ENCODE measurements at regions not wholly inside any gene's neighbourhood (a gene's known extent, or its start where the extent isn't known, plus 50 kb on each side); places are given as distances from the start of the nearest gene placed in this dataset.

DNA sequence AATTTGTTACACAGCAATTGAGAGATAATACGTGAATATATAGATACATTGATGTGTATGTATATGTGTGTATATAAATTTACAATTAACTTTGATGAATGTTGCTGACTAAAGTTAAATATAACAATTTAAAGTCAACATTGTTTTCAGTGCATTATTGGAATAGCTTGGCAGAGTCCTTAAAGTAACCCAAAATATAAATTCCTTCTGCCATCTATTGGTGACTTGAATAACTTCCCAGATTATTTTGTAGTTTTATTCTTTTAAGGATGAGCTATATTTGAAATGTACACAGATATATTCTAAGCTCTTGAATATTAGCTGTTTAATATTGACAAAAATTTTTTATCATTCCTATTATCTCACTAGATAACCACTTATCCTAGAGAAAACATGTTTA is 298.2 kb upstream of the FSTL5 start:
- TF ChIP-seq, protein P1, sequence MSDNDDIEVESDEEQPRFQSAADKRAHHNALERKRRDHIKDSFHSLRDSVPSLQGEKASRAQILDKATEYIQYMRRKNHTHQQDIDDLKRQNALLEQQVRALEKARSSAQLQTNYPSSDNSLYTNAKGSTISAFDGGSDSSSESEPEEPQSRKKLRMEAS (IDR thresholded peaks at IDR 0.05; ENCODE audit: low read depth, low read length), result no peak
- TF ChIP-seq POLR2A (IDR thresholded peaks at IDR 0.05; ENCODE audit: extremely low read depth, insufficient read length), result no peak
- TF ChIP-seq, protein P2, sequence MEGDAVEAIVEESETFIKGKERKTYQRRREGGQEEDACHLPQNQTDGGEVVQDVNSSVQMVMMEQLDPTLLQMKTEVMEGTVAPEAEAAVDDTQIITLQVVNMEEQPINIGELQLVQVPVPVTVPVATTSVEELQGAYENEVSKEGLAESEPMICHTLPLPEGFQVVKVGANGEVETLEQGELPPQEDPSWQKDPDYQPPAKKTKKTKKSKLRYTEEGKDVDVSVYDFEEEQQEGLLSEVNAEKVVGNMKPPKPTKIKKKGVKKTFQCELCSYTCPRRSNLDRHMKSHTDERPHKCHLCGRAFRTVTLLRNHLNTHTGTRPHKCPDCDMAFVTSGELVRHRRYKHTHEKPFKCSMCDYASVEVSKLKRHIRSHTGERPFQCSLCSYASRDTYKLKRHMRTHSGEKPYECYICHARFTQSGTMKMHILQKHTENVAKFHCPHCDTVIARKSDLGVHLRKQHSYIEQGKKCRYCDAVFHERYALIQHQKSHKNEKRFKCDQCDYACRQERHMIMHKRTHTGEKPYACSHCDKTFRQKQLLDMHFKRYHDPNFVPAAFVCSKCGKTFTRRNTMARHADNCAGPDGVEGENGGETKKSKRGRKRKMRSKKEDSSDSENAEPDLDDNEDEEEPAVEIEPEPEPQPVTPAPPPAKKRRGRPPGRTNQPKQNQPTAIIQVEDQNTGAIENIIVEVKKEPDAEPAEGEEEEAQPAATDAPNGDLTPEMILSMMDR (IDR thresholded peaks at IDR 0.05; ENCODE audit: low read depth, low read length), result no peak
- no peak for TF ChIP-seq MYC (IDR thresholded peaks at IDR 0.05; ENCODE audit: low read depth, low read length)
- peak; percentile 2 for DNase-seq (ENCODE audit: low read depth)
- H3K4me3 ChIP-seq (ENCODE audit: low read depth, low read length), result no peak overlapping the region

DNA sequence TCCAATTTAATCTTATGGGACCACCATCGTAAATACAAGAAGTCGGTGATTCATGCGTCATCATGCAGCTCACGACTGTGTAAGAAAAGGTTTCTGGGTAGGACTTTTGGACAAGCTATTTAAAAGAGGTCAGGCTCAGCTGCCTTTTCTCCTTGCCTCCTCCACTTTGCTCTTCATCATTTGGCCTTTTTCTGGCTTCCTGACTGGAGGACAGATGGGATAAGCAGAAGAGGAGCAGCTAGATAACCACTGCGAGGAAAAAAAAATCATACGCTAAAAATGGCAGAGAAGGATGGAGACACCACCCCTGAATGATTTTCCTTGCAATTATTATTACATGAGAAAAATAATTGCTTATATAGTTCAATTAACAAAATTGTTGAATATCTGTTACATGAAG is 294.3 kb upstream of the FSTL5 start:
- no peak for DNase-seq (ENCODE audit: low read depth)

DNA sequence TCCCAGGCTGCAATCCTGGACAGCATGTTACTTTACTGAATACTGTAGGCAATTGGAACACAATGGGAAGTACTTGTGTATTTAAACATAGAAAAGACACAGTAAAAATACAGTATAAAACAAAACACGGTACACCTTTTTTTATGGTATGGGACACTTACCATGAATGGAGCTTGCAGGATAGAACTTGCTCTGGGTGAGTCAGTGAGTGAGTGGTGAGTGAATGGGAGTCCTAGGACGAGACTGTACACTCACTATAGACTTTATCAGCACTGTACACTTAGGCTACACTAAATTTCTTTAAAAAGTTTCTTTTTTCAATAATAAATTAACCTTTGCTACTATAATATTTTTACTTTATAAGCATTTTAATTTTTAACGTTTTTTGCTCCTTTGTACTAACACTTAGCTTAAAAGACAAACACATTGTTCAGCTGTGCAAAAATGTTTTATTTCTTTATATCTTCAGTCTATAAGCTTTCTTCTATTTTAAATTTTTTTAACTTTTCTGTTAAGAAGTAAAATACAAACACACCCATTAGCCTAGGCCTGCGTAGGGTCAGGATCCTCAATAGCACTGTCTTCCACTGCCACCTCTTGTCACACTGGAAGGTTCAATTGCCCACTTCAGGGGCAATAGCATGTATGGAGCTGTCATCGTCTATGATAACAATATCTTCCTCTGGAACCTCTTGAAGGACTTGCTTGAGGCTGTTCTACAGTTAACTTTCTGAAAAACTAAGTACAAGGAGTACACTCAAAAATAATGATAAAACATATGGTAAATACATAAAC is 293.5 kb upstream of the FSTL5 start:
- DNase-seq (ENCODE audit: low read depth), result no peak
- TF ChIP-seq, protein P1 (IDR thresholded peaks at IDR 0.05; ENCODE audit: low read depth, low read length), result no peak
- TF ChIP-seq, protein P2 (IDR thresholded peaks at IDR 0.05; ENCODE audit: low read depth, low read length), result no peak
- TF ChIP-seq POLR2A (IDR thresholded peaks at IDR 0.05; ENCODE audit: extremely low read depth, insufficient read length), result no peak
- TF ChIP-seq MYC (IDR thresholded peaks at IDR 0.05; ENCODE audit: low read depth, low read length), result no peak
- no peak overlapping the region for H3K4me3 ChIP-seq (ENCODE audit: low read depth, low read length)

More for the DNA sequence above, 294.3 kb upstream of the FSTL5 start:
- H3K4me3 ChIP-seq (ENCODE audit: low read depth, low read length), result no peak overlapping the region
- TF ChIP-seq, protein P1 (IDR thresholded peaks at IDR 0.05; ENCODE audit: low read depth, low read length), result no peak
- no peak for TF ChIP-seq POLR2A (IDR thresholded peaks at IDR 0.05; ENCODE audit: extremely low read depth, insufficient read length)
- TF ChIP-seq, protein P2 (IDR thresholded peaks at IDR 0.05; ENCODE audit: low read depth, low read length), result no peak
- no peak for TF ChIP-seq MYC (IDR thresholded peaks at IDR 0.05; ENCODE audit: low read depth, low read length)

DNA sequence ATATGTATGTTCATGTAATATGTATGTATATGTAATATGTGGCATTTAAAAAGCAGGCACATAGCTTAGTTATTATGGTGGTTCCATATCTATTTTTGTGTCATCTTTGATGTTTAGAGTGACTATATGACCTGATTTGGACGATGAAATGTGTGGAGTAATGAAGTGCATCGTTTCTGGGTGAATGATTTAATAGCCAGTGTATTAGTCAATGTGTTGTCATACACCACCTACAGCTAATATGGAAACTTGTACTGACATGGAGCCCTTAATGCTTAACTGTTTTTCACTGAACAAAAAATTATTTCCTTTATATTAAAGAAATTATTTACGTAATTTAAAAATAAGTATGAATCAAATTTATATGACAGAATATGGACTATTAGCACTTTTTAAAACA is 292.3 kb upstream of the FSTL5 start:
- TF ChIP-seq, protein P1 (IDR thresholded peaks at IDR 0.05; ENCODE audit: low read depth, low read length), result no peak
- TF ChIP-seq, protein P2 (IDR thresholded peaks at IDR 0.05; ENCODE audit: low read depth, low read length), result no peak
- TF ChIP-seq MYC (IDR thresholded peaks at IDR 0.05; ENCODE audit: low read depth, low read length), result no peak
- no peak for TF ChIP-seq POLR2A (IDR thresholded peaks at IDR 0.05; ENCODE audit: extremely low read depth, insufficient read length)
- H3K4me3 ChIP-seq (ENCODE audit: low read depth, low read length), result no peak overlapping the region
- DNase-seq (ENCODE audit: low read depth), result no peak

DNA sequence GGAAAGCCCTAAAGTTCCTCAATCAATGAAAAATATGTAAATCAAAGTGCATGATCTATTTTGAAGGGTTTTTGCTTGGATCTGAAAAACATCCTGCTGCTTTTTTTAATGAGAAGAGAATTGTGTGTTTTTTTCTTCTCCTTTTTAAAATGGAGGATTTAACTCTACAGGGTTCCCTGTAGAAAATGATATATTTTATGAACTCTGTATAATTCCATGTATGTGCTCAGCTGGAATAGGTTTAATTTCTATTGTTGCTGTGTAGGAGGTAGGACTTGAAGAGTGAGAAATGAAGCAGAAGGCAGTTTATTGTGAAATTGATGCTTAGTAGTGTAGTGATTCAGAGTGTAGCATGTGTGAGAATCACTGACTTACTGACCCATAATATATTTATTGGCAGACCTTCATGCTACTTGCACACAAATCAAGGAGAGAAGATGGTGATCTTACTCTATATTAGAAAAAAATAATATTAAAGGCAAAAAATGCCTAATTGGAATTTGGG is 286.8 kb upstream of the FSTL5 start:
- H3K4me3 ChIP-seq (ENCODE audit: low read depth, low read length), result no peak overlapping the region
- no peak for DNase-seq (ENCODE audit: low read depth)
- TF ChIP-seq, protein P2 (IDR thresholded peaks at IDR 0.05; ENCODE audit: low read depth, low read length), result no peak
- no peak for TF ChIP-seq POLR2A (IDR thresholded peaks at IDR 0.05; ENCODE audit: extremely low read depth, insufficient read length)
- TF ChIP-seq, protein P1 (IDR thresholded peaks at IDR 0.05; ENCODE audit: low read depth, low read length), result no peak
- TF ChIP-seq MYC (IDR thresholded peaks at IDR 0.05; ENCODE audit: low read depth, low read length), result no peak

Data from NB4 (cell line).